HepG2 (cell line): ENCODE measurements at regions not wholly inside any gene's neighbourhood (a gene's known extent, or its start where the extent isn't known, plus 50 kb on each side); places are given as distances from the start of the nearest gene placed in this dataset.

Source experiments
- BRCA1 ChIP-seq: sonication (generic); formaldehyde crosslinking; IDR thresholded peaks from 2 replicates; pipeline ENCODE4 v1.4.0; 2020; ENCODE audit warnings: missing genetic modification reagents
- CTCF ChIP-seq: sonication (generic); formaldehyde crosslinking; IDR thresholded peaks from 2 replicates; pipeline ENCODE4 v1.5.0; 2020; ENCODE audit warnings: mild to moderate bottlenecking, missing genetic modification reagents, moderate library complexity
- POLR2A ChIP-seq, 2 experiments: IDR thresholded peaks; 2 replicates each; pipeline ENCODE4 v1.6.1; 2011; ENCODE audit warnings: low read depth in 2 of 2, low read length in 2 of 2, mild to moderate bottlenecking in 1 of 2, moderate library complexity in 1 of 2; ENCODE audit not compliant: insufficient read depth in 1 of 2
- SIN3A ChIP-seq: IDR thresholded peaks from 2 replicates; pipeline ENCODE4 v1.6.1; 2011; ENCODE audit warnings: low read depth, mild to moderate bottlenecking, control low read depth, low read length, borderline replicate concordance
- ZNF224 ChIP-seq: sonication (generic); formaldehyde crosslinking; IDR thresholded peaks from 2 replicates; pipeline ENCODE4 v1.5.0; 2020; ENCODE audit warnings: mild to moderate bottlenecking, missing genetic modification reagents
- ZNF232 ChIP-seq: sonication (generic); formaldehyde crosslinking; IDR thresholded peaks from 2 replicates; pipeline ENCODE4 v1.4.0; 2020; ENCODE audit warnings: missing genetic modification reagents, borderline replicate concordance
- ZNF547 ChIP-seq: sonication (generic); formaldehyde crosslinking; IDR thresholded peaks from 2 replicates; pipeline ENCODE4 v1.5.1; 2020; ENCODE audit warnings: mild to moderate bottlenecking, missing genetic modification reagents
- TF ChIP-seq, protein P1 (sequence below): sonication (generic); formaldehyde crosslinking; IDR thresholded peaks from 2 replicates; pipeline ENCODE4 v1.4.0; 2020; ENCODE audit warnings: low read depth, mild to moderate bottlenecking, missing genetic modification reagents

- TF ChIP-seq BRCA1 (no peak), ZNF232 (CRISPR knock-in tag) (no peak), CTCF (no peak), SIN3A (no peak), ZNF224 (no peak), ZNF547 (no peak), POLR2A (IDR thresholded peaks at IDR 0.05; ENCODE audit: insufficient read depth in 1 of 2, low read depth in 2 of 2, low read length in 2 of 2) (no peak)
- TF ChIP-seq, protein P1, sequence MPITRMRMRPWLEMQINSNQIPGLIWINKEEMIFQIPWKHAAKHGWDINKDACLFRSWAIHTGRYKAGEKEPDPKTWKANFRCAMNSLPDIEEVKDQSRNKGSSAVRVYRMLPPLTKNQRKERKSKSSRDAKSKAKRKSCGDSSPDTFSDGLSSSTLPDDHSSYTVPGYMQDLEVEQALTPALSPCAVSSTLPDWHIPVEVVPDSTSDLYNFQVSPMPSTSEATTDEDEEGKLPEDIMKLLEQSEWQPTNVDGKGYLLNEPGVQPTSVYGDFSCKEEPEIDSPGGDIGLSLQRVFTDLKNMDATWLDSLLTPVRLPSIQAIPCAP (CRISPR knock-in tag): no peak
These were observed 188.0 kb upstream of the PELI2 start for GRCh38 chr14:55930016-55930784.
